ENCODE measurements at regions not wholly inside any gene's neighbourhood (a gene's known extent, or its start where the extent isn't known, plus 50 kb on each side); places are given as distances from the start of the nearest gene placed in this dataset.

DNA sequence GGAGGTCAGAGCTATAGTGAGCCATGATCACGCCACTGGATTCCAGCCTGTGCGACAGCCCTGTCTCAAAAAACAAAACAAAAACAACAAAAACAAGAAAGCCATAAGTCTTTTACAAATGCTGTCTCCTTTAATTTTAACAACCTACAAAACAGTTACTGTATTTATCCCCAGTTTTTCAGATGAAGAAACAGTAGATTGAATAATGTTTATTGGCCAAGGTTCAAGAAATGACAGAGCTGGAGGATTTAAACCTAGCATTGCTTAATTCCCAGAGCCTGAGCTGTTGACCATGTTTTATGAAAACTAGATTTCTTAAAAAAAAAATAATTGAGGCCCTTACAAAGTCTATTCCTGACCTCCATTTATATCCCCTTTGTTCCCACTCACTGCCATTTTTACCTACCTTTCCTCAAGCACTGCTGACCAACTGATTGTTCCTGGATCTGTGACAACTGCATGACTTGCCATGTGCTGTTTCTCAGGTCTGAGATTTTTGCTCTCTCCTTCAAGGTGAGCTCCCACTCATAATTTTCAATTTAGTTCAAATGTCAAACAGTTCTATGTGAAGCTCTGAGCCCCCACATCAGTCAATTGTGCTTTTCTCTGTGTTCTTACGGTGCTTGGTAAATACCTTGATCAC lies 140.8 kb downstream of the CHRM3 start:
- H3K27ac ChIP-seq (replicated peaks), result no peak overlapping the region
- TF ChIP-seq POLR2AphosphoS5 (IDR thresholded peaks at IDR 0.05; ENCODE audit: low read depth) (no peak), GABPA (IDR thresholded peaks at IDR 0.05; ENCODE audit: low read depth) (no peak)
- TF ChIP-seq, protein P1, sequence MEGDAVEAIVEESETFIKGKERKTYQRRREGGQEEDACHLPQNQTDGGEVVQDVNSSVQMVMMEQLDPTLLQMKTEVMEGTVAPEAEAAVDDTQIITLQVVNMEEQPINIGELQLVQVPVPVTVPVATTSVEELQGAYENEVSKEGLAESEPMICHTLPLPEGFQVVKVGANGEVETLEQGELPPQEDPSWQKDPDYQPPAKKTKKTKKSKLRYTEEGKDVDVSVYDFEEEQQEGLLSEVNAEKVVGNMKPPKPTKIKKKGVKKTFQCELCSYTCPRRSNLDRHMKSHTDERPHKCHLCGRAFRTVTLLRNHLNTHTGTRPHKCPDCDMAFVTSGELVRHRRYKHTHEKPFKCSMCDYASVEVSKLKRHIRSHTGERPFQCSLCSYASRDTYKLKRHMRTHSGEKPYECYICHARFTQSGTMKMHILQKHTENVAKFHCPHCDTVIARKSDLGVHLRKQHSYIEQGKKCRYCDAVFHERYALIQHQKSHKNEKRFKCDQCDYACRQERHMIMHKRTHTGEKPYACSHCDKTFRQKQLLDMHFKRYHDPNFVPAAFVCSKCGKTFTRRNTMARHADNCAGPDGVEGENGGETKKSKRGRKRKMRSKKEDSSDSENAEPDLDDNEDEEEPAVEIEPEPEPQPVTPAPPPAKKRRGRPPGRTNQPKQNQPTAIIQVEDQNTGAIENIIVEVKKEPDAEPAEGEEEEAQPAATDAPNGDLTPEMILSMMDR (IDR thresholded peaks at IDR 0.05; ENCODE audit: insufficient read depth, low read length), result no peak
- H3K4me3 ChIP-seq (replicated peaks; ENCODE audit: insufficient read depth, low read length), result no peak overlapping the region
- DNase-seq (ENCODE audit: low read depth in 1 of 2, low spot score in 1 of 2), result no peak
- H3K27me3 ChIP-seq (ENCODE audit: insufficient read depth, poor library complexity, severe bottlenecking), result no peaks in the 10 kb centered on the region

DNA sequence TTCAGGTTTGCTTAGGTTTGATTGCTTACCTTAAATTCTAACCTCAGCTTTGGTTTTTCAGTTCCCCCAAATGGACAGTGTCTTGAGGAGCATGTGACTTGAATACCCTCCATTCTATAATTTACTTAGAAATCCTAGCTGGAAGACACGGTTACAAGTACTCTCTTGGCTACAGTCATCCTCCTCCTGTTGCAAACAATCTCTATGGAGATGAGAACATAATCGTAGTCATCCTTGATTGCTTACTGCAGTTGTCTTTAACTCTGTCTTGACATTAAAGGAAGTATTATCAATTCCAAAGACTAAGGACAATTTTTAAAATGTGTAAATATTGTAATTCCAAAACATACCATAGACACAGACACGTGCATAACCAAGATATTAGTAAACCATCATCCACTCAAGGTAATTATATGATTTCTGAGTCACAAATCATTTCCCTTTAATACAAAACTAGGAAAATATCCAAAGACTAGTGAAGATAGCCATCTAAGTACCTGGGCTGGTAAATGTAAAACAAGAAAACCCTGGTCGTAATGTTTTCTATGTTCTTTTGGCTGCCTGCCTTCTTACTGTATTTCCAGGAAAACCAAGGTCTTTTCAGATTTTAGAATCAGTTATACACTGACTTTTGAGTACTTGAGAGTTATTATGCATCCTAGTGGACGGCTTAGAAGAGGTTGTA lies 149.9 kb downstream of the CHRM3 start:
- H3K27ac ChIP-seq (replicated peaks), result no peak overlapping the region
- TF ChIP-seq, protein P2, sequence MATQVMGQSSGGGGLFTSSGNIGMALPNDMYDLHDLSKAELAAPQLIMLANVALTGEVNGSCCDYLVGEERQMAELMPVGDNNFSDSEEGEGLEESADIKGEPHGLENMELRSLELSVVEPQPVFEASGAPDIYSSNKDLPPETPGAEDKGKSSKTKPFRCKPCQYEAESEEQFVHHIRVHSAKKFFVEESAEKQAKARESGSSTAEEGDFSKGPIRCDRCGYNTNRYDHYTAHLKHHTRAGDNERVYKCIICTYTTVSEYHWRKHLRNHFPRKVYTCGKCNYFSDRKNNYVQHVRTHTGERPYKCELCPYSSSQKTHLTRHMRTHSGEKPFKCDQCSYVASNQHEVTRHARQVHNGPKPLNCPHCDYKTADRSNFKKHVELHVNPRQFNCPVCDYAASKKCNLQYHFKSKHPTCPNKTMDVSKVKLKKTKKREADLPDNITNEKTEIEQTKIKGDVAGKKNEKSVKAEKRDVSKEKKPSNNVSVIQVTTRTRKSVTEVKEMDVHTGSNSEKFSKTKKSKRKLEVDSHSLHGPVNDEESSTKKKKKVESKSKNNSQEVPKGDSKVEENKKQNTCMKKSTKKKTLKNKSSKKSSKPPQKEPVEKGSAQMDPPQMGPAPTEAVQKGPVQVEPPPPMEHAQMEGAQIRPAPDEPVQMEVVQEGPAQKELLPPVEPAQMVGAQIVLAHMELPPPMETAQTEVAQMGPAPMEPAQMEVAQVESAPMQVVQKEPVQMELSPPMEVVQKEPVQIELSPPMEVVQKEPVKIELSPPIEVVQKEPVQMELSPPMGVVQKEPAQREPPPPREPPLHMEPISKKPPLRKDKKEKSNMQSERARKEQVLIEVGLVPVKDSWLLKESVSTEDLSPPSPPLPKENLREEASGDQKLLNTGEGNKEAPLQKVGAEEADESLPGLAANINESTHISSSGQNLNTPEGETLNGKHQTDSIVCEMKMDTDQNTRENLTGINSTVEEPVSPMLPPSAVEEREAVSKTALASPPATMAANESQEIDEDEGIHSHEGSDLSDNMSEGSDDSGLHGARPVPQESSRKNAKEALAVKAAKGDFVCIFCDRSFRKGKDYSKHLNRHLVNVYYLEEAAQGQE (IDR thresholded peaks at IDR 0.05; ENCODE audit: insufficient replicate concordance, low read depth), result no peak
- TF ChIP-seq, protein P1 (IDR thresholded peaks at IDR 0.05; ENCODE audit: insufficient read depth, low read length), result no peak
- TF ChIP-seq POLR2AphosphoS5 (IDR thresholded peaks at IDR 0.05; ENCODE audit: low read depth), result no peak
- no peak for TF ChIP-seq SPI1 (IDR thresholded peaks at IDR 0.05; ENCODE audit: borderline replicate concordance, low read depth)
- no peak for TF ChIP-seq GABPA (IDR thresholded peaks at IDR 0.05; ENCODE audit: low read depth)
- no peaks in the 10 kb centered on the region for H3K27me3 ChIP-seq (ENCODE audit: insufficient read depth, poor library complexity, severe bottlenecking)
- no peak for DNase-seq (ENCODE audit: low read depth in 1 of 2, low spot score in 1 of 2)
- H3K4me3 ChIP-seq (replicated peaks; ENCODE audit: insufficient read depth, low read length), result no peak overlapping the region

DNA sequence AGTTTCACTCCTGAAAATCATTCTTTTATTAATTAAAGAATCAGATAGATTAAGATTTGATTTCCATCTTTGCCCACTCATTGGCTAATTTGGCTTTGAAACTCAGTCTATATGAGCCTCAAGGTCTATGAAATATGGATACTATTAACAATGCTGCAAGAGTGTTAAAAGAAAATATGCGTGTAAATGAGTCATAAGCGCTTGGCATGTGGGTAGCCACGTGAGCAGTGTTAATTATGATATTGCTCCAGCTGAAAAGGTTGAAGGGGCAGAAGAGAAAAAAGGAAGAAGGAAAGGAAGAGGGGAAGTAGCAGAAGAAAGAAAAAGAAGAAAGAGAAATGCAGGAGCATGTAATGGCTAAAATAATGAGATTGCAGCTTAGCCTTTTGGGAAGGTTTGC lies 151.4 kb downstream of the CHRM3 start:
- no peak for TF ChIP-seq POLR2AphosphoS5 (IDR thresholded peaks at IDR 0.05; ENCODE audit: low read depth)
- no peak for TF ChIP-seq GABPA (IDR thresholded peaks at IDR 0.05; ENCODE audit: low read depth)
- no peak for TF ChIP-seq SPI1 (IDR thresholded peaks at IDR 0.05; ENCODE audit: borderline replicate concordance, low read depth)
- TF ChIP-seq, protein P2 (IDR thresholded peaks at IDR 0.05; ENCODE audit: insufficient replicate concordance, low read depth), result no peak
- TF ChIP-seq, protein P1 (IDR thresholded peaks at IDR 0.05; ENCODE audit: insufficient read depth, low read length), result no peak
- H3K27me3 ChIP-seq (ENCODE audit: insufficient read depth, poor library complexity, severe bottlenecking), result no peaks in the 10 kb centered on the region
- no peak overlapping the region for H3K4me3 ChIP-seq (replicated peaks; ENCODE audit: insufficient read depth, low read length)
- no peak overlapping the region for H3K27ac ChIP-seq (replicated peaks)
- DNase-seq (ENCODE audit: low read depth in 1 of 2, low spot score in 1 of 2), result no peak
